ENCODE measurements at regions not wholly inside any gene's neighbourhood (a gene's known extent, or its start where the extent isn't known, plus 50 kb on each side); places are given as distances from the start of the nearest gene placed in this dataset.

DNA sequence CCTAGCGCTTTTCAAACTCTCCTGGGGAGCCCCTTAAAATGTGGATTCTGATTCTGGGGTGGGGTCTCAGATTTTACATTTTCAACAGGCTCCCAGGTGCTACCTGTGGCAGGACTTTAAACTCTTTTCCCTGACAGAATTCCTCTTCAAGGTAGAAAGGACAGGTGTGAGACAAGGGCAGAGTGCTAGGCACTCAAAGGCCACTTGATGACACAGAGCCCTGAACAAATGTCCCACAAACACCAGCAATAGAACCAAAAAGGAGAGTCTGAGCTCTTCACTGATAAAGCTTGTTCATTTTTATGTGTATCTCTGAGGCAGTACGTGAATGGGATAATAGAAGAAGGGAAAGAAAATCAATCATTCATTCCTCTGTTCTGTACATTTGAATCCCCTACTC, 77.7 kb upstream of the PELI1 start:
- DNase-seq (ENCODE audit: low spot score), result no peak

DNA sequence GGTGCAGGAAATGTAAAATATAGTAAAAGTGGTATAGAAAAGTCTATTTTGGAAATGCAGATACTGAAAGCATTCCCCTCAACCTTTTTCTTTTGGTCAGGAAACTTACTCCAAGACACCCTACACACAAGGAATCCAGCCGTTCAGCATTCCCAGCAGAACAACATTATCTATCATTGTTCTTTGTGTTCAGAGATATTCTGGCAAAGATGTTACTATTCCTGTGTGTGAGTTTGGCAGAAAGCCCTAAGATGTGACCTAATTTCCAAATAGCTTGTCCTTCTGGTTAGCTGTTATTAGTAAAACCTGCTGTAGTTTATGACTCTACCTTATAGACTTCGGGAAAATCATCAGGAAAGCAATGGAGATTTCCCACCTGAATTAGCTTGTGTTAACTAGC, 78.1 kb upstream of the PELI1 start:
- DNase-seq (ENCODE audit: low spot score), result no peak

DNA sequence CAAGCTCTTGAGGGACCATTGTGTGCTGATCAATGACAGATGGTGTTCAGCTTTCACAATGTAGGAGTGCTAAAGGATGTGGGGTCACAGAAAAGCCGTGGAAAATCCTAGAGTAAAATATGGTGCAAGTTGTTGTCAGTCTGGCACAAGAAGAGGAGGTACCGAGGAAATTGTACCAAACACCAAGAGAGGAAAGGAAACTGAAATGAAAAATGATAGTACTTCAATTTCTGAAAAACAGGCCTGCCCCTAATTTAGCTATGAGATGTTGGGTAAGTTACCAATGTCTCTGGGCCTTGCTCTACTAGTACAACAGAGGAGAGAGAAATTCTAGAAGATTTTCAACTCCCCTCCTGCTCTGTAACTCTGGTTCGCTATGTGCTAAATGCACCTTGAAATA, 78.8 kb upstream of the PELI1 start:
- no peak for DNase-seq (ENCODE audit: low spot score)

DNA sequence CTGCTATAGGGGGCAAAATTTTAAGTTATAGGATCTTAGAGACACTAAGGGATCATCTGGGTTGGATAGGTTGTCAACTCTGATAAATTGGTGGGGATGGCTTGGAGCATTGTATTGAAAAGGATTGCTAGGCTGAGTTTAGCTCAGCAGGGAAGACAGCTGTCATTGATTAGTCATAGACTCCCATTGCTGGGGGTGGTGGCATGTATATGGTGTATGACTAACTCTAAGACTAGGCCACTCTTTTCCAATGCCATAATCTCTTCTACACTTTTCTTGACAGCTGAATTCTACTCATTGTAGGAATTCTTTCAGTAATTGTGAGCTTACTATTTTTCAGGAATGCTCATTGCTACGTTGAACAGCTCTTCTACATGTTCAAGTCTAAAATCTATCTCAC, 81.3 kb upstream of the PELI1 start:
- no peak for DNase-seq (ENCODE audit: low spot score)

DNA sequence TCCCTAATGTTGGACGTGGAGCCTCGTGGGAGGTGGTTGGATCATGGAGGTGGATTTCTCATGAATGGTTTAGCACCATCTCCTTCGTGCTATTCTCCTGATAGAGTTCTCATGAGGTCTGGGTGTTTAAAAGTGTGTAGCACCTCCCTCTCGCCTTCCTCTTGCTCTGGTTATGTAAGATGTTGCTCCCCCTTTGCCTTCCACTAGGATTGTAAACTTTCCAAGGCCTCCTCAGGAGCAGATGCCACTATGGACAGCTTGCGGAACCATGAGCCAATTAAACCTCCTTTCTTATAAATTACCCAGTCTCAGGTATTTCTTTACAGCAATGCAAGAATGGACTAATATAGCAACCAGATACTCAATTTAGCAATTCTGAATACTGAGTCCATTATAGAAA, 82.4 kb upstream of the PELI1 start:
- DNase-seq (ENCODE audit: low spot score), result no peak

DNA sequence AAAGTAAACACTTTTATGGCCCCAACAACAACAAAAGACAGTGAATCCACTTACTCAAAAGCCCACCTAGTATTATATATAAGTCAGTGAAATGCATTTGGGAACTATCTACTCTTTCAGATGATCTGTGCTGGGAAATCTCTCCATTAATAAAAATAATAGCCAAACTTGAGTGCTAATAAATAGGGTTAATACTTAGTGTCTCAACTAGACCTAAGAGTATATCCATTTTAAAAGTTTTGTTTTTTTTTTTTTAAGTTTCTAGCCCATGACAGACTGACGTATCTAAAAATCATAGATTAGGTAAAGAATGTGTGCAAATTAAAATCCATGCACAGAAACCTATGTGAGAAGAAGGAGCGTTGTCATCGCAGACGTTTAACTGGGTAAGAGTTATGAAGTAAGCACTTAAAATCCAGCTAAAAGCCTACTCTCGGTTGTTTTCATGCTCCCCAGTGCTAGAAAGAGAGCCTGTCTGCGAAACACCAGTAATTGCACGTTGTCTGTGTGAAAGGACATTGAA, 83.4 kb upstream of the PELI1 start:
- no peak for DNase-seq (ENCODE audit: low spot score)

DNA sequence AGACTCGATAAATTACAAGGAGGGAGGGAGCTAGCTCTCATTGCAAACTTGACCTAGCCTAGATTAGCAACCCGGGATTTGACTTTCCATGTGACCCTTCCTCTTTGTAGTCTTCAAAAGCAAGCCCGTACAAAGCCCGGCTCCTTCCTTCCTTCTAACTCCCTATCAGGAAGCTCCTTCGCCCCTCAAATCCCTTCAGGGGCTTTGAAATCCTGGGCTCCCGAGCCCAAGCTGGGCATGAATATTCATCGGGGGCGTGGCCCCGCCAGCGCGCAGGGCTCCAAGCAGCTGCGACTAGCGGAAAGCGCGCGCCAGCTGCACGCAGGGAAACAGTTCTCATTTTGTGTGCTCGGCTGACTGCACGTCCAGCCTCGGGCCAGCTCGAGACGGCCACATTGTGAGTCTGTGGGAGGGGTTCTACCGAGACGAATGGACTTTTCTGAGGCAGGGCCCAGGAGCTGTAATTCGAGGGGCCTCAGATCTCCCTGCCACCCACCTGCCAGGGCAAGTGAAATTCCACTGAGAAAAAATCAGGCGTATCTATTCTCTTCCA, 84.0 kb upstream of the PELI1 start:
- DNase-seq (ENCODE audit: low spot score), result peak; percentile 65

DNA sequence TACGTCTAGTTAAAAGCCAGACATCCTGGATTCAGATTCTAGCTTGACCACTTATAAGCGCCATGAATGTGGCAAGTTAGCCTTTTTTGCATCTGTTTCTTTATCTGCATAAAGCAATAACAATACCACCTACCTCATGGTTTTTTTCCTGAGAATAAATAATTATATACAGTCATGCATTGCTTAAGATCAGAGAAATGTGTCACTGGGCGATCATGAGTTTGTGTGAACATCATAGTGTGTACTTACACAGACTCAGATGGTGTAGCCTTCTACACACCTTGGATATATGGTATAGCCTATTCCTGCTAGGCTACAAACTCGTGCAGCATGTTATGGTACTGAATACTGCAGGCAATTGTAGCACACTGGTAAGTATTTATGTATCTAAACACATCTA, 84.7 kb upstream of the PELI1 start:
- no peak for DNase-seq (ENCODE audit: low spot score)

DNA sequence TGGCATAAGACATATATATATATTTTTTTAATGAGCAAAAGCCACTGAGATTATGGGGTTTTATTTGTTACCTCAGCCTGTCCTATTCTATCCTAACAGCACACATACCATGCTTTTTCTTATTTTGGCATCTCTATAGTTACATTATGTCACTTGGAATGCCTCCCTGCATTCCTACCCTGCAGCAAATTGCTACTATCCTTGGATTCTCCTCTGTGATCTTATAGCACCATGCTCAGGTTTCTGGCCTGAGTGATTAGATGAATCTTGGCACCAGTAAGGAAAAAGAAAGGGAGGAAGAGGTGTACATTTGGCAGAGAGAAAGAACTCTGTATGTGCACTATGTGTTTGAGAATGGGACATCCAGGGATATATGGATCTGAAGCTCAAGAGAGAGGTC, 86.3 kb upstream of the PELI1 start:
- DNase-seq (ENCODE audit: low spot score), result no peak

DNA sequence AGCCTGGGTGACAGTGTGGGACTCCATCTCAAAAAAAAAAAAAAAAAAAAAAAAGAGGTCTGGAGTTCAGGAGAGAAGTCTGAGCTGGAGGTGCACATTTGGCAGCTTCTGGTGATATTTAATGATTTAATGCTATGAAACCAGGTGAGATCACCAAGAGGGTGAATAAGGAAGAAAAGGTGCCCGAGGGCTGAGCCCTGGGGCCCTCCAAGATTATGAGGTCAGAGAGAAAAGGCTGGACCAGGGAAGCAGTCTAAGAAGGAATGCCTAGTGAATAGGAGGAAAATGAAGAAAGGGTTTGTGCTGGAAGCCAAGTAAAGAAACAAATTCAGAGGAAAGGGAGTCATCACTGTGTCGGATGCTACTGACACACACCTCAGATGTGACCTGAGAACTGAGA, 88.0 kb upstream of the PELI1 start:
- DNase-seq (ENCODE audit: low spot score), result no peak

DNA sequence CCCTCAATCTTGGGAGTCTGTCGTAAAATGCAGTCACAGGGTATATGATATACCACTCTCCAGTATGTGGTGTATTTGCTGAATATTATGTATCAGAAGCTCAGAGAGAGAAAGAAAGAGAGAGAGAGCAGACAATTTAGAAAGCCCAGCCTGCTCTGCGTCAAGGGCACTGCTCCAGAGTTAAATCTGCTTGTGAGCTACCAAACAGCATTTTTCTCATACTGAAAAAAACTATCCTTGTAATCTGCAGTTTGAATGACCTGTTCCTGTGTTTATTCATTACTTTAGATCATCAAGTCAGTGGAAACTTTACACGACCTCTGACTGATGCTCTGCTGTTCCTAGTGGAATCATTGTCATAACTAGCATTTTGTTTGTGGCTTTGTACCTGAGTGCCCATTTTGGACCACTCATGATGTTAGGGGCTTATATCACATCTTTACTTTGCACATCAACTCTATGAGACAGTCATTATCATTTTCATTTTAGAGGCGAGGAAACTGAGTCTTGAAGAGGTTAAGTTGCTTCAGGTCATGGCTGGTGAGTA, 89.2 kb upstream of the PELI1 start:
- DNase-seq (ENCODE audit: low spot score), result no peak

DNA sequence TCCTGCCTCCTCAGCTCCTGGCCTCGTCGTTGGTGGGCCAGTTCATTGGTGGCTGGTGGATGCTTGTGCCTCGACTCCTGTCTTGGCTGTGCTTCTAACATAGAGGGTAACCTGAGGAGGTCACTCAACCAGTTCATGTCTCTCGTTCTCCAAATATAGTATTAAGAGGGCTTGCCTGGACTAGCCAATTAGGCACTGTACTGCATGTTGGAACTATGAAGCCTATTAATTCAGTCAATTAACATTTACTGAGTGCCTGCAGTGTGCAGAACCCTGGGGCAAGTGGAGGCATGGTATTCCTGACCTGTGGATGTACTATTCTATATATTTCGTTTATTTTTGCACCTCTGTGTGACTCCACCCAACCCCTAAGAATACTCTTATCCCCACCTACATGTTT, 89.9 kb upstream of the PELI1 start:
- no peak for DNase-seq (ENCODE audit: low spot score)

DNA sequence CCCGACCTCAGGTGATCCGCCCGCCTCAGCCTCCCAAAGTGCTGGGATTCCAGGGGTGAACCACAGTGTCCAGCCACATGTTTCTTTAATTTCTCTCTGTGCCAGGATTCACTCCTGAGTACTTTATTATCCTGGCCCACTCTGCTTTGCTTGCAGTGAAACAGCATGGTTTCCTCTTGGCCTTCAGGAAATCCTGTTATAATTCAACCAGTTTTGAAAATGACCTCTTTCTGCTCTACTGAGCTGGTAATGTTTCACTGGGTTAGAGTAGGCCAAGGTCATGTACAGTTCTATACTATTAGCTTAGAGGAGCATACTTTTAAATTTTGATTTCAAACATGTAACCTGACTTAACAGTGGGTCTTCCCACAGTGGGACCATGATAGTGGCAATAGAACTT, 90.6 kb upstream of the PELI1 start:
- DNase-seq (ENCODE audit: low spot score), result no peak

DNA sequence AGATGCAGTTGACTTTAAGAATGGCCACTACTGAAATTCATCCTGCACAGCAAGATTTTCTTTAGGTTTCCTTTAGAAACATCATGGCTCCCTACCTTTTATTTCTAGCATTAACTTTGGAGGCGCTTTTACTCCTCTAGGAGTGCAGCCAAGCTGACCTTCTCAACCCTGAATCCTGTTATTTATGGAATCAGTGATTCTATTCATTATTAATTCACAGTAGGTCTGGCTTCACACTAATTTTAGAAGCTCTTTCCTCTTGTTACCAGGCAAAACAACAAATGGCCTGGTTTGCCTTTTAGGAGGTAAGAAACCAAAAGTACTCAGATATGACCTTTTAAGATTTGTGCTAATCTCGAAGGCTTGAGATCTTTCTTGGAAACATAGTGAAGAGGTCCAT, 93.0 kb upstream of the PELI1 start:
- no peak for DNase-seq (ENCODE audit: low spot score)

DNA sequence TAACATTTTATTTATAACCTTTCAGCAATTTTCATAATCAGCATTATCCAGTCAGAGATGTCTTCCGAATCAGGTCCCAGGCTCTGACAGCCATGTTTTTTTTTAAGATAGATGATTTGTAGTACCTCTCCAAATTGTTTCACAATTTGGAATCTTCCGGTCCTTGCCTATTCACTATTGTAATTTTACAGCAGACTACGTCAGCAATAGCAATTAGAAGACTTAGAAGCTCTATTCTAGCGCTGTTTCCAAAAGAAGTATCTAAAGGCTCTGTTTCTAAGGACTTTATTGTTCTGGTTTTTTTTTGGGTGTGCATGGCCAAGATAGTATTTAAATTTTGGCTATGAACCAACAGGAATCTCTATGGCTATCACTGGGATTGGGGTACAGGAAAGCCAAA, 94.6 kb upstream of the PELI1 start:
- DNase-seq (ENCODE audit: low spot score), result no peak

DNA sequence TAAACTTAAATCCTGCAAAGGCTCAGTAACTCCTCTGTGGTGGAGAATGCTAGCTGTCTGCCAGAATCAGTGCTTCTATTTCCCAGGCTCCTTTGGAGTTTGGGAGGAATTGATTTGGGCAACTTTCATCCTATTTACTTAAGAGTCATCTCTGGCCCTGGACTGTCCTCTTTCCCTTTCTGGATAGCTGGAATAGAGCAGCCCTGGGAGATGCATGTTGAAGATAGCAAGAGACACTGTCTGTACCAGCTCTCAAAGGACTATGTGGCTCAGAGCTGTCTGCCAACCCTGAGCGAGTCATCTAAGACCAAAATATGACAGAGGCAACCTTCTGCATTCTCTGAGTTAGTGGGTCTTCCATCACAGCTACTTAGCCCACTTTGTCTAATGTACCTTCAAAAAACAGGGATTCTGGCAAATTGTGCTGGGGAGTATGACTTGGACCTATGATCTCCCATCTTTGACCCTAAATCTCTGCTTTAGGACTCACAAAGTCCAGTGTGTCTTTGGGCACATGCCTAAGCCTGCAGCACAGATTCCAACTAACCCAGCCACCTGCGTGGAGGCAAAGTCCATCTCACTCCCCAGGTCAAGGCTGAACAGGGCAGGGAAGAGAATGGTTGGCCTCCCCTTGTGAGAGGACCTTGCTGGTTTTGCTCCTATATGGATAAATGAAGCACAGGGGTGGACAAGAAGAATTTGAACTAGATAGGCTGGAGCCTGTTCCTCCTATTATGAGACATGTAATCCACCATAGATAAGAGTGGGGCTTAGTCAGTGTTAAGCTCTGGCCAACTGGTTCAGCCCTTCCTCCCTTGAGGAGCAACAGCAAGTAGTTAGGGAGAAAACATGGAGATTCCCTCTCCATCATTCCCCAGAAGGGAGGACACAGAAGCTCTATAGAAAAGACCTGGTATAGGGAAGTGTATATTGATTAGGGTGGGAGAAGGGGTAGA, 99.1 kb upstream of the PELI1 start:
- DNase-seq (ENCODE audit: low spot score), result no peak

DNA sequence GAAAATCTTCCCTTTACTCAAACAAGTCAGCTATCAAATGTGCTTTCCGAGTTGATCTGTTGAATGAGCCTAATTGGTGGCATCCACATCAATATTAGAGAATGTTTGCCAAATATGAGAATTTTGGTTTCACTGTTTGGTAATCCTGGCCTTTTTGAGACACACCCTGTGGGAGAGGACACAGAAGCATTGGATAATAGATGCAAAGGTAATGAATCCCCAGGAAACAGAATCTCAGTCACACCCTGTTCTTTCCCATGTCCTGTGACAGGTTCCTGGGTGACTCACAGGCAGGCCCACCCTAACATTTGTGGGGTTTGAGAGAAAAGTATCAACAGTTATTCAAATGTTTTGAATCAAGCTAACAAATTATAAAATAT, 99.8 kb upstream of the PELI1 start:
- DNase-seq (ENCODE audit: low spot score), result no peak

DNA sequence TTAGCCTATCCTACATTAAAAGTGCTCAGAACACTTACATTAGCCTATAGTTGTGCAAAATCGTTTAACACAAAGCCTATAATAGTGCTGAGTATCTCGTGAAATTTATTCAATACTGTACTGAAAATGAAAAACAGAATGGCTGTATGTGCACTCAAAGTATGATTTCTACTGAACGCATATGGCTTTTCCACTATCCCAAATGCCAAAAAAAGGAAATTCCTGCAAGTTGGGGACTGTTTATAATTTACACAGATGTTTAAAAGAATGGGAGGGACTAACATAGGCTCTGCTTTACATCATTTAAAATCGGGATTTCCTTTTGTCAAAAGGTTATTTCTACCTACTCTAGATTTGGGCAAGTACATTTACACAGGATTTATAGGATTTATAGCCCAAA, 101.4 kb upstream of the PELI1 start:
- DNase-seq (ENCODE audit: low spot score), result no peak

DNA sequence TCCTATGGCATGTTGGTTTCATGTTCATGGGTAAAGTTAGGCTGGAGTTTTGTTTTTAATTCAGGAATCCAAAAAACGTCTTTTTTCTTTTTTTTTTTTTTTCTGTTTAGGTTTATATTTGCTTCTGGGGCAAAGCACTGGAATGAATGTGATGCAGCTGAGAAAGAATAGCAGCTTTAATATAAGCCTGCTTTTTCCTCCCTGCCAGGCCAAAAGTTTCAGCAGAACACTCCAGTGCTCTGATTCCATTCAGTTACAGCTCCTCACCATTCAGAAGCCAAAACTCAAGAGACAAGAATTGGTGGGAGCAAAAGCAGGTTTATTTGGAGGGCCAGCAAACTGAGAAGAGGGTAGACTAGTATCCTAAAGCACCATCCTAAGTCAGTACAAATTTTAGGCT, 102.7 kb upstream of the PELI1 start:
- no peak for DNase-seq (ENCODE audit: low spot score)

DNA sequence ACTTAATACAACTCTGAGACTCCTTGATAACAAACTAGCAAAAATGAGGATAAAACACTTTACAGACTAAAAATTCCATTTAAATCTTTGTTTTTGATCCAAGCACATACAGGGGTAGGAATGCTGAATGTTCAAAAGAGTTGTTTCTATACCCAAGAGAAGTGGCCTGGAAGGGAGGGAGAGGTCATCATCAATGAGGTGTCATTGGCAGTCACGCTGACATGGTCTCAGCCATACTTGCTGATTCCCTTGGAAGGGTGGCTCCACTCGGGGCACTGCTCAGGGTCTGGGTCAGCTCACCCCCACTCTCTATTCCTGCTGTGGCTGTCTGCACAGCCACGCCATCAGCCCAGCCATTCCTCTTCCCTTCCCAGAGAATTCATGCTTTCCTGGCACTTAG, 105.2 kb upstream of the PELI1 start:
- DNase-seq (ENCODE audit: low spot score), result no peak

DNA sequence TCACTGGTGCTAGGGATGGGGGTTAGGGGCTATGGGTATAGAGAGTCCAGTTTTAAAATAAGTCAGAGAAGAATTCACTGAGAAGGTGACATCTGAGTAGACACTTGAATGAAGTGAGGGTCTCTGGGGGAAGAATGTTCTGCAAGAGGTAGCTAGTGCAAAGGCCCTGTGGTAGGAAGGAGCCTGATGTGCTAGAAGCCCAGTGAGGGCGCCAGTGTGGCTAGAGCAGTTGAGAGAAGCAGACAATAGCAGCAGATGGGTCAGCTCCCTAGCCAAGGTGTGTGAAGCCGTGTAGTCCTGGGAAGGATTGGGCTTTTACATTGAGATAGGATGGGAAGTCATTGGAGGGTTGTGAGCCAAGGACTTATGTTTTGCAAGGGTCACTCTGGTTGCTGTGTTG, 105.8 kb upstream of the PELI1 start:
- DNase-seq (ENCODE audit: low spot score), result no peak

DNA sequence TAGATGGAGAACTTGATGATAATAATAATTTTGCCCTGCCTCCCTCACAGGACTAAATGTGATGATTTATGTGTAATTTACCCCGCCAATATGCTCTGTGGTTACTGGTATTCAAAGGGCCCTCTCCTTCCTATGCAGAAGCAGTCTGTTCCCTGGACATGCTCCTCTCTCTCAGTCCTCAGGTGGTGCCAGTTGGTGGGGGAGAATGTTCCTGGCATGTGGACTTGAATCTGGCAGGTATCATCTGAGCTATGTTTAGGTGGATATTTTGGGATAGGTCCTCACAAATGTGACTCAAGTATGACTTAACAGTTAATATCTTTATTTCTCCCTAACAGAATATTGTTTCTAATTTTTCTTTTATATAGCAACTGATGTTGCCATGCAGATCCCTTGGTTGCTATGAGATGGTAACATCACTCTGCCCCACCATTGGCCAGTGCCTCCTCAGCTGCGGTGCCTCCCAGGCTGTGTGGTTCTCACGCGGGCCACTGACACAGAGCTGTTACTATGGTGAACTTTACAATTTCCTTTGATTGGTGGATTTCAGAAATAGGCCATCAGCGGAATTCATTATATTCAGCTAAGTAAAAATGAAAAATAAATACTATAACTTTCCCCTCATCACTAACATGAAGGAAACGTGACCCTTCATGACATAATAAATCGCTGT, 106.7 kb upstream of the PELI1 start:
- no peak for DNase-seq (ENCODE audit: low spot score)

Measured in hepatic stellate cell (primary cell).